Prostate gland (tissue), 2 donors: ENCODE measurements at regions not wholly inside any gene's neighbourhood (a gene's known extent, or its start where the extent isn't known, plus 50 kb on each side); places are given as distances from the start of the nearest gene placed in this dataset.

Source experiments
- CTCF ChIP-seq, 4 experiments: fragments of 200-600 bp in 2 of 4; fragments of 450-650 bp in 2 of 4; sonication (generic) in 2 of 4; IDR thresholded peaks; 1 replicate in 3 of 4; 2 replicates in 1 of 4; pipeline ENCODE4 v1.5.1; 2016 to 2019; ENCODE audit warnings: antibody characterized with exemption in 4 of 4, mild to moderate bottlenecking in 2 of 4, moderate library complexity in 2 of 4
- POLR2A ChIP-seq: fragments of 450-650 bp; IDR thresholded peaks from one replicate; pipeline ENCODE4 v1.6.1; 2016; ENCODE audit warnings: antibody characterized with exemption, mild to moderate bottlenecking
- POLR2AphosphoS5 ChIP-seq: sonication (generic); formaldehyde crosslinking; IDR thresholded peaks from one replicate; pipeline ENCODE4 v1.6.1; 2017; ENCODE audit warnings: antibody characterized with exemption

- TF ChIP-seq CTCF (IDR thresholded peaks at IDR 0.05) = no peak
- TF ChIP-seq POLR2AphosphoS5 = no peak
- no peak for TF ChIP-seq POLR2A
Observed at GRCh38 chr3:168794427-168794826, 698.7 kb upstream of the GOLIM4 start.
